Spleen (tissue), 11 donors: ENCODE measurements at regions not wholly inside any gene's neighbourhood (a gene's known extent, or its start where the extent isn't known, plus 50 kb on each side); places are given as distances from the start of the nearest gene placed in this dataset.

Experiments
- DNase-seq: peaks from one replicate; pipeline ENCODE4 v3.0.0-alpha.2; 2020
- H3K27ac ChIP-seq, 8 donors: fragments of 200-600 bp; sonication (generic) in 7 of 8; 1 replicate in 4 of 8; 2 replicates in 4 of 8; pipeline versions ENCODE4 v1.5.0 to v1.8.0; 2016 to 2021; ENCODE audit warnings: inconsistent platforms in 4 of 8, mild to moderate bottlenecking in 4 of 8, moderate library complexity in 1 of 8
- H3K27me3 ChIP-seq, 7 donors: fragments of 200-600 bp; sonication (generic) in 6 of 7; replicated peaks in 1 of 7; 1 replicate in 4 of 7; 2 replicates in 3 of 7; pipeline versions ENCODE4 v1.5.0 to v1.8.0; 2016 to 2021; ENCODE audit warnings: inconsistent platforms in 3 of 7, mild to moderate bottlenecking in 1 of 7
- H3K36me3 ChIP-seq, 6 donors: fragments of 200-600 bp; sonication (generic) in 5 of 6; 1 replicate in 4 of 6; 2 replicates in 2 of 6; pipeline versions ENCODE4 v1.5.0 to v1.8.0; 2016 to 2021; ENCODE audit warnings: inconsistent platforms in 2 of 6
- H3K4me1 ChIP-seq, 6 donors: fragments of 200-600 bp; sonication (generic) in 5 of 6; 1 replicate in 3 of 6; 2 replicates in 3 of 6; pipeline versions ENCODE4 v1.5.0 to v1.8.0; 2016 to 2021; ENCODE audit warnings: inconsistent platforms in 3 of 6
- H3K4me3 ChIP-seq, 8 donors: fragments of 200-600 bp; sonication (generic) in 7 of 8; 1 replicate in 4 of 8; 2 replicates in 4 of 8; pipeline versions ENCODE4 v1.5.0 to v1.8.0; 2016 to 2021; ENCODE audit warnings: inconsistent platforms in 4 of 8, mild to moderate bottlenecking in 4 of 8, moderate library complexity in 2 of 8
- H3K9me3 ChIP-seq, 8 donors: fragments of 200-600 bp; sonication (generic) in 7 of 8; 1 replicate in 4 of 8; 2 replicates in 4 of 8; pipeline versions ENCODE4 v1.5.0 to v1.8.0; 2016 to 2021; ENCODE audit warnings: inconsistent platforms in 4 of 8
- CTCF ChIP-seq, 11 experiments: fragments of 200-600 bp in 7 of 11; fragments of 450-650 bp in 4 of 11; sonication (generic) in 4 of 11; IDR thresholded peaks in 8 of 11; conservative IDR thresholded peaks in 3 of 11; 1 replicate in 7 of 11; 2 replicates in 4 of 11; pipeline versions ENCODE4 v1.4.0 to v1.8.0; 2016 to 2021; ENCODE audit warnings: antibody characterized with exemption in 11 of 11, inconsistent platforms in 4 of 11, mild to moderate bottlenecking in 1 of 11
- POLR2A ChIP-seq, 3 donors: fragments of 450-650 bp; IDR thresholded peaks; one replicate each; pipeline ENCODE4 v1.5.1; 2017; ENCODE audit warnings: antibody characterized with exemption in 3 of 3, mild to moderate bottlenecking in 1 of 3
- POLR2AphosphoS5 ChIP-seq, 3 donors: sonication (generic); formaldehyde crosslinking; IDR thresholded peaks; one replicate each; pipeline ENCODE4 v1.5.1; 2017; ENCODE audit warnings: antibody characterized with exemption in 3 of 3
- WGBS, 5 donors: extraction: QIAGEN DNeasy Blood & Tissue Kit in 3 of 5; methylation state at CpG; one replicate each; pipeline versions ENCODE4 v1.1.5 to v1.1.7; 2013 to 2018; 5-methylcytosine and 5-hydroxymethylcytosine counted together
- intact Hi-C: fragments of 100-400 bp; cut with DNase I; formaldehyde crosslinking; loops from one replicate; pipeline ENCODE4 v1.15.0; 2023; ENCODE audit warnings: low total_unique reads
- donor health status: healthy with polysubstance abuse.
- donor health status: DM: no; HTN: no; CAD: no; lungs with moderate emphysema.
- donor health status: DM: no; HTN: no; CAD: no.
- donor health status: Bipolar disorder and iron deficiency.
- donor health status: healthy.
- donor health status: DM: no; HTN: no; CAD: no.
- donor health status: DM: yes; HTN: yes; CAD: no.

- Histone ChIP-seq H3K4me3 (no peak overlapping the region), H3K36me3 (no peaks in the 10 kb centered on the region), H3K4me1 (no peaks in the 10 kb centered on the region), H3K9me3 (peaks cover 0 to 28% (median 13%) of the 10 kb centered on the region in 8 donors), H3K27ac (no peak overlapping the region), H3K27me3 (no peaks in the 10 kb centered on the region)
- 64 to 75% (median 69%) methylated on average over 4 of the region's 4 CpGs for WGBS, 5 donors
- DNase-seq = no peak
- intact Hi-C loops = no loop called here
- TF ChIP-seq CTCF (IDR thresholded peaks at IDR 0.05 in 8 of 11, conservative IDR thresholded peaks at IDR 0.05 in 3 of 11) (no peak), POLR2AphosphoS5 (IDR thresholded peaks at IDR 0.05) (no peak), POLR2A (IDR thresholded peaks at IDR 0.05) (no peak)
Observed at GRCh38 chr2:139744273-139744672, 964.1 kb upstream of the NXPH2 start.

DNA sequence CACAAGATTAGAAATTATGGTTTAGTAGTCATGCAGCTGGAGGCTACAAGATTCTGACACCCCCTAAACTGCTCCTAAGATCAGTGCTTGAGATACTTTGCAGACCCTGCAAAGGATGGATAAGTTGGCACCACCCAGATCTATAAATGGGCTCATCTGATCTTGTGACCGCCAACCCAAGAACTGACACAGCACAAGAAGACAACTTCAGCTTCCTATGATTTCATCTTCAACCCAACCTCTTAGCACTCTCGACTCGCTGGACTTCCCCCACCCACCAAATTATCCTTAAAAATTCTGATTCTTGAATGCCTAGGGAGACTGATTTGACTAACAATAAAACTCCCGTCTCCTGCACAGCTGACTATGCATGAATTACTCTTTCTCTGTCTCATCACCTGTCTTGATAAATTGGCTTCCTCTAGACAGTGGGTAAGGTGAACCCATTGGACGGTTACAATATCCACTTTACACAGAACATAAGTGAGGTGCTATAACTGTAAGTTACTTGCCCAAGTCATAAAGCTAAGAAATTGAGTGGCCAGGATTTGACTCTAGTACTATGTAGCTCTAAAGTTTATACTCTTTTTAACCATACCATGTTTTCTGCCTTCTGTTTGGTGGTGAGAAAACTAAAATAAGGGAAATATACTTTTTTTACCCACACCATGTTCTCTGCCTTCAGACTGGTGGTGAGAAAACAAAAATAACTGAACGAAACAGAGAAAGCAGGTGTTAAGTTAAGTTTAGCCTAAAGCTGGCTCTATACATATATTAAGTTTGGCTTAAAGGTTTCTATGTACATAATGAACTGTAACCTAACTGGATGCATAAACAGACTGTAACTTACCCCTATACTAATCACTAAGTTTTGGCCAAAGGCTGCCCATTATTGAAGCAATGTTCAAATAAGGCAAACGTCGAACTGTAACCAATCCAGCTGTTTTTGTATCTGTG lies 962.3 kb upstream of the NXPH2 start:
- no peak for DNase-seq
- Histone ChIP-seq H3K27me3 (no peaks in the 10 kb centered on the region), H3K27ac (no peak overlapping the region), H3K36me3 (no peaks in the 10 kb centered on the region), H3K4me3 (no peak overlapping the region), H3K9me3 (peaks cover 0 to 21% (median 11%) of the 10 kb centered on the region in 8 donors), H3K4me1 (no peaks in the 10 kb centered on the region)
- TF ChIP-seq CTCF (IDR thresholded peaks at IDR 0.05 in 8 of 11, conservative IDR thresholded peaks at IDR 0.05 in 3 of 11) = no peak
- no peak for TF ChIP-seq POLR2AphosphoS5 (IDR thresholded peaks at IDR 0.05)
- TF ChIP-seq POLR2A (IDR thresholded peaks at IDR 0.05) = no peak
- 80 to 88% (median 86%) methylated on average over 8 of the region's 8 CpGs for WGBS, 5 donors
- intact Hi-C loops = no loop called here

- no peak overlapping the region for H3K4me3 ChIP-seq
- 73 to 88% (median 79%) methylated on average over 2 of the region's 2 CpGs for WGBS, 5 donors
- H3K9me3 ChIP-seq = peaks cover 0 to 8% (median 0%) of the 10 kb centered on the region in 8 donors
- H3K4me1 ChIP-seq = no peaks in the 10 kb centered on the region
- no peaks in the 10 kb centered on the region for H3K36me3 ChIP-seq
- no peak for DNase-seq
- no peak overlapping the region for H3K27ac ChIP-seq
- no peaks in the 10 kb centered on the region for H3K27me3 ChIP-seq
- intact Hi-C loops = no loop called here
- no peak for TF ChIP-seq POLR2A (IDR thresholded peaks at IDR 0.05)
- no peak for TF ChIP-seq POLR2AphosphoS5 (IDR thresholded peaks at IDR 0.05)
- no peak for TF ChIP-seq CTCF (IDR thresholded peaks at IDR 0.05 in 8 of 11, conservative IDR thresholded peaks at IDR 0.05 in 3 of 11)
Observed at GRCh38 chr2:139737659-139738058, 957.5 kb upstream of the NXPH2 start.

GRCh38 chr2:139730197-139730596 lies 950.0 kb upstream of the NXPH2 start:
- no peaks in the 10 kb centered on the region for H3K36me3 ChIP-seq
- H3K27me3 ChIP-seq = no peaks in the 10 kb centered on the region
- H3K9me3 ChIP-seq = no peaks in the 10 kb centered on the region
- no peaks in the 10 kb centered on the region for H3K4me1 ChIP-seq
- 79 to 90% (median 82%) methylated on average over 4 of the region's 4 CpGs for WGBS, 5 donors
- no peak overlapping the region for H3K4me3 ChIP-seq
- no peak for DNase-seq
- intact Hi-C loops = no loop called here
- no peak overlapping the region for H3K27ac ChIP-seq
- no peak for TF ChIP-seq POLR2A (IDR thresholded peaks at IDR 0.05)
- TF ChIP-seq CTCF (IDR thresholded peaks at IDR 0.05 in 8 of 11, conservative IDR thresholded peaks at IDR 0.05 in 3 of 11) = no peak
- no peak for TF ChIP-seq POLR2AphosphoS5 (IDR thresholded peaks at IDR 0.05)
